NCI-H526 (cell line): ENCODE measurements at regions not wholly inside any gene's neighbourhood (a gene's known extent, or its start where the extent isn't known, plus 50 kb on each side); places are given as distances from the start of the nearest gene placed in this dataset.
A peak's percentile ranks its signal among the peaks of the same experiment; 100 is the strongest.

Source experiments
- DNase-seq, 2 experiments: peaks; one replicate each; lab custom pipeline; 2025; lab: John Stamatoyannopoulos, UW

DNA sequence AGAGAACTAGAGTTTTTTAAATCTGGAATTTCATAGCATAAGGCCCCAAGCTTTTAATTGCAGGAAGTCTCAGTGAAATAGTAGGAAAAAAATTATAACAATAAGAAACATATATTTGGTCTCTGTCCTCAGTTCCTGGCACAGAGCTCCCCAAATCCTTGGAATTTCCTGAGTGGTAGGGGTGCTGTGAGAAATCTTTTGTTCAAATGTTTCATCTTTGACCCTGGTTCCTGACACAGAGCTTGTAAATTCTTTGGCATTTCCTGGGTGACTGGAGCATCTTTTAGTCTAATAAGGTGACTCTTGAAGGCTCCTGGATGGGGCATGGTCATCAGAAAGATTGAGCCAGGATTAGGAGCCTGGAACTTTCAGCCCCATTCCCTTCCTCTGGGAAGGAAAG, 225.7 kb upstream of the AJAP1 start:
- DNase-seq: no peak

DNA sequence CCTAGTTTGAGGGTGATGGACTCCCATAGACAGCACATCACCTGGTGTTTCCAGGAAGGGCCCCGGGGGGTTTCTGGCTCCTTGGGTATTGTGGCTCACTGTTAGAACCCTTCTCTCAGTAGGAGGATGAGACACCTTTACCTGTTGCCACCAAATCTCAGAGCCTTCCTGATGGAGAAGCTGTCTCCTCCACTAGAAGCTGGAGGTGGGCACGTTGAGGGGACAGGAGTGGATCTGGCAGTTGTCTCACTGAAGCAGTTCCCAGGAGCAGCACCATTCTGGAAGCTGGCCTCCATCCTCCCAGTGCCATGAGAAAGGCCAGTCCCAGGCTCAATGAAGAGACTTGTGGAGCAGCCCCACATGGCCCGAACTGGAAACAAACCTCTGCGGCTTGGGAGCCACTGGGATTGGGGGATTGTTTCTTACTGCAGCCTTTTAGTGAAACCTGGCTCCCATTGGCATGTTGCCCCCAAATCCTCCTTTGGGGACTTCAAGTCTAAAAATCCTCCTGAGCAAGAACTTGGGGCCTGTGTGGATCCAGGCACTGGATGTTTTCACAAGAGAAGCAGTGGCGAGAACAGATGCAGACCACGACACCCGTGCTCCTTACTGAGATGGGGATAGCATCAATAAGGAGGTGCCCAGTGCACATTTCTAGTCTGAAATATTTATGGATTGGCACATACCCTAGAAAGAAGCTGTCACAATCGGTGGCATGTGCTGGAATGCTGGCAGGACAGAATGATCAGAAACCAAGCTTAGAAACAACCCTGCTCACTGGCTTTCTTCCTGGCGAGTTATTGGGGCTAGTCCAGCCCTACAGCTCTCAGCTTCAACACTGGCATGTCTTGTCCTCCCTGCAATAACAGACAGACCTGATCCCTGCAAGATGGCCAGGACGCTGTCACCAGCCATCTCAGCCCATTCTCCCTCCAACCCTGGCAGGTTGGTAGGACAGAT, 223.7 kb upstream of the AJAP1 start:
- no peak for DNase-seq

DNA sequence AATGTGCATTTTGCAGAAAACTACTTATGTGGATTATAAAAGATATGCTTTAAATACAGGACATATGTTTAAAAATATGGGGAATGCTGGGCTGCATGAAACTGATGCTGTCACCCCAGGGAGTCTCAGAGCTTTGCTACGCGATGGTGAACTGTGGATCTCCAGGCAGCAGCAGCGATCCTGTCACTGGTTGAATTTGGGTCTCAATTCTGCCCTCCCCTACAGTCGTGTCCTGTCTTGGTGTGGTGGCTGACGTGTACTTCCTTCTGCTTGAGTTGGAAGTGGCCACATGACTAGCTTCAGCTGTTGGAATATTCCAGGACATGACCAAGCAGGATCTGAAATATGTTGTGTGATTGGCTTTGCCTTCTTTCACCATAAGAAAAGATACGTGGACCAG, 222.9 kb upstream of the AJAP1 start:
- DNase-seq: no peak

DNA sequence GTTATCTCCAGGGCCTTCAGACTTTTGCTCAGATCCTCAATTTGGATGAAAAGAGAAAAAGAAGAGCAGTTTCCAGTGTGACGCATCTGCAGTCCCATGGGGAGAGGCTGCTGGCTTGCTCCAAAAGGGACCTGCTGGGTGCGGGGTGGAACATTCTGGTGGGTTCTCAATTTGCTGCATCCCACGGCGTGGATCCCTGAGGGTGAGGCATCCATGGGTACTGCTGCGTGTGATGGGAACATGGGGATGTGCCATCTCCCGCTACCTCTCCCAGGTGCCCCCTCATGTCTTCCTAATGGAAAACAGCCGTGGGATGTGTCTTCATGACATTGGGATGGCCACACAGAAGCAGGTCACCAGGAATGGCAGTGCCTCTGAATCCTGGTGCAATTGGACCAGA, 221.3 kb upstream of the AJAP1 start:
- no peak for DNase-seq

DNA sequence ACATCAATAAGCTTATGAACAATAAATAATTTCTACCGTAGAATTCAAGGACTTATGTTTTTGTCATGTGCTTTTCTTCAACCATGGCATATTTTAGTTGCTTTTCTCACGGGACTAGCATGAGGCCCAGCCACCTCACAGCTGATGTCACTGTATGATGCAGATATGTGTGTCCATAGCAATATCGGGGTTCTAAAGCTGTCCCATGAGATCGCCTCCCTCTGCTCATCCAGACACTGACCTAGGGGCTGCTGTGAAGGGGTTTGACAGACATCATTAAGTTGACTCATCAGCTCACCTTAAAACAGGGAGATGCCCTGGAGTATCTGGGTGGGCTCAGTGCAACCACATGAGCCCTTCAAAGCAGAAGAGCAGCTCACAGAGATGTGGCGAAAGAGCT, 210.3 kb upstream of the AJAP1 start:
- DNase-seq: no peak

DNA sequence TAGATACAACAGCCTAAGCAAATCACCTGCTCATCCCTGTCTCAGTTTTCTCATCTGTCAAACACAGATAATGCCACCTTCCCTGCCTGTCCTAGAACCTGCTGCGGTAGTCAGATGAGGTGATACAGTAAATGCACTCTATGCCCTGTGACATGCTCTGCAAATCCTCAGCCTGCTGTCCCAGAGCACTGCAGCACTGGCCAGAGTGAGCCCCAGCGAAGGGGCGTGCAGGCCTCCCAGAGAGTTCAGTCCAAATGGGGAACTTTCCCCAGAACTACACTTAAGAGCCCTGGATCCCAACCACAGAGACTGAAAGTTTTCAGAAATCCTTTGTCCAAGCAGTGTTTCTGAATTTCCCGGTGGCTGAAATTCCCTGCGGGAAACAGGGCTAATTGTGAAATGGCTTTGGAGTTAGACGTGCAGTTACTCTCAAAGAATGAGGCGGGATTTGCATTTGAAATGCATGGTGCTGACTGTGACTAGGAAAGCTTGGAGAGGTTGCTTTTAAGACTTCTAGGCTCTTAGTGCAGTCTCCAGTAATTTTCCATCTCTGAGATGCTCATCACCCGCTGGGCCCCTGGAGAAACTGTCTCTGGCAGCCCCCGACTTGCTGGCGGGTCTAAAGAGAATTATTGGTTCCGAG, 206.5 kb upstream of the AJAP1 start:
- no peak for DNase-seq

DNA sequence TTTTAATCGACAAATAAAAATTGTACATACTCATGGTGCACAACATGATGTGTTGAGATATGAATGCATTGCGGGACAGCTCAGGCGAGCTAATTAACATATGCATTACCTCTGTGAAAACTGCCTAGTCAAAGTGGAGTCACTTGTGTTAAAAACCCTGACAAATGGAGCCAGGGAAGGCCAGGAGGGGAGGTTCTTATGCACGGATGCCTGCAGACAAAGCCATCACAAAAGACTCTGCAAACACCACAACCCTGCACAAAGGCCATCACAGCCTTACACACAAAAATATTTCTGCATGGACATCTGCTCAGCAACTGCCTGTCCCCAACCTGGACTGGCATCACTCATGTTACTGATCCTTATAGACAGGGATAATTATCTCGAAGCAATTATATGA, 204.4 kb upstream of the AJAP1 start:
- DNase-seq: no peak

DNA sequence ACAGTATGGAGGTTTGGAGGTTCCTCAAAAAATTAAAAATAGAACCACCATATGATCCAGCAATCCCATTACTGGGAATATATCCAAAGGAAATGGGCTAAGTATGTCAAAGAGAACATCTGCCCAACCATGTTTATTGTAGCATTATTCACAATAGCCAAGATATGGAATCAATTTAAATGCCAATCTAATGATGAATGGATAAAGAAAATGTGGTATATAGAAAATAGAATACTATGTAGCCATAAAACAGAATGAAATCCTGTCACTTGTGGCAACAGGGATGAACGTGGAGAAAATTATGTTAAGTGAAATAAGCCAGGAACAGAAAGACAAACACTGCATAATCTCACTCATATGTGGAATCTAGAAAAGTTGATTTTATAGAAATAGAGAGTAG, 201.7 kb upstream of the AJAP1 start:
- no peak for DNase-seq

DNA sequence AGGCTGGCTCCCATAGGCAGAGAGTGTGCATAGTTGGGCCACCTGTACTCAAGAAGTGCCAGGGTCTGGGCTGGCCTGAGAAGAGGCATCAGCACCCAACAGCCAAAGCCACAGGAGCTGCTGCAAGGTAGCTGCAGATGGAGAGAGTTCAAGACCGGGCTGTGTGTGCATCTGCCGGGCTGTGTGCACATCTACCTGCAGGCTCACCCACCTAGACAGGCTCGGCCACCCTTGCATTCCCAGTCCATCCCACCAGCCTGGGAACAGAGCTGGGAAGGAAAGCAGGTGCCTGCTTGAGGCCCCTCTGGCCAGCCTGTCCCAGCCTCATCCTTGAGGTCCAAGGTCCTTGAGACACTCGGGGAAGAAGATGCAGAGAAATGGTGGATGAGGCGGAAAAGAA, 194.4 kb upstream of the AJAP1 start:
- no peak for DNase-seq

DNA sequence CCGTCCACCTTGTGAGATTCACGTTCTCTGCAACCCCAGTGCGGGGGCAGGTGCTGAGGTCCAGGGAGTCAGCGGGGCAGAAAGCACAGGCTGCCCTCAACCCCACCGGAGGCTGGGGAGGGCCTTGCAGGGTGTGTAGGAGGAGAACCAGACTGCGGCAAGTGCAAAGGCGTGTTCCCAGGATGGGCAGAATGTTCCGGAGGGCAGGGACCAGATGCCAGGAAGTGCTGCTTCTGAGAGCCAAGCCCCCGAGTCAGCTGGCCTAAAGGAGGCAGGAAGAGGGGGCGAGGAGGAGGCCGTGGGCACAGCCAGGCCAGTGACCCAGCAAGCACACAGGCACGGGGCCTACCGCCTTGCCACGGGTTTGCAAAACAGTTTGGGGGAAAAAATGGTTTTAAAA, 193.8 kb upstream of the AJAP1 start:
- DNase-seq: no peak

DNA sequence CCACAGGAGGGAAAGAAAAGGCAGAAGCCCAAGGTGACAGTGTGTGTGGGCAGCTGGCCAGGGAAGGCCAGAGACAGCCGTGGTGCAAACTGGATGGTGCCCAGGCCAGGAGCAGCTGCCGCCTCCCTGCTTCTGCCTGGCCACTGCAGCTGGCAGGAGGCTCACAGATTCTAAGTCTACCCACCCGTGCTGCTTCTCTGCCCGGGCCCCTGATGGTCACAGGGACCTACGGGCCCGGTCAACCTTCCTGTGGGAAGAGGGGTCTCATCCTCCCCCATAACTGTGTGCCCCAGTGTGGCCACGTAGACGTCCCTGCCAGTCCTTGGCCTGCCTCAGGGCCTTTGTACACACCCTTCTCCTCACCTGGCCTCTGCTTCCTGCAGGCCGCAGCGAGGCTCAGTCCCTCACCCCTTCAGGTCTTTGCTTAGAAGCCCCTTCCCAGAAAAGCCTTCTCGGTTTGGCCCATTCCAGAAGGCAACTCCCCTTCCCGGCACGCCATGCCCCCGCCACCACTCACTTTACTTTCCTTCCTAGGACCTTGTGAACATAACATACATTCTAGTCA, 192.6 kb upstream of the AJAP1 start:
- no peak for DNase-seq

DNA sequence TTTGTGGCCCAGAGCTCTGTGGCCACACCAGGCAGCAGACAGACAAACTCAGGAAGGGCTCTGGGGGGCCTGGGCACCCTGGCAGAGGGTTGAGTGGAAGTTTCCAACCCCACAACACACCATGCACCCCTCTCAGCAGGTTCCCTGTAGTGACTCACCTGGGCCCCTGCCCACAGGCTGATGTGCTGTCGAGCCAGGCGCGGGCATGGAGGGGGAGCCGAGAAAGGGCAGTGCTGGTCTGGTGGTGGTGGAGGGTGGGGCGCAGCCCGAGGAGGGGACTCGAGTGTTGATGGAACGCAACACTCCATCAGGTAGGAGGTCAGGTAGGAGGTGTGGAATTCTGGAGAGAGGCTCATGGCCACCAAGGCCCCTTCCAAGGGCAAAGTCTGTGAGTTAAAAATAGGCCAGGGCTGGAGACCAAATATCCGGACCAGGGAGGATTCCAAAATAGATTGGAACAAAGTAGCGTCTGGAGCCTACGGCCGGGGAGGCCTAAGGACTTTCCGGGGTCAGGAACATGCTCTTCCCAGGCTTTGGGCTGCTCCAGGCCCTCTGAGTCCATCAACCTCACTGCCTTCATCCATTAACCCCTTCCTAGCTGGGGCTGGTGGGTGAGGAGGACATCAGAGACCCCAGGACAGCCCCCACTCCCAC, 191.5 kb upstream of the AJAP1 start:
- no peak for DNase-seq

DNA sequence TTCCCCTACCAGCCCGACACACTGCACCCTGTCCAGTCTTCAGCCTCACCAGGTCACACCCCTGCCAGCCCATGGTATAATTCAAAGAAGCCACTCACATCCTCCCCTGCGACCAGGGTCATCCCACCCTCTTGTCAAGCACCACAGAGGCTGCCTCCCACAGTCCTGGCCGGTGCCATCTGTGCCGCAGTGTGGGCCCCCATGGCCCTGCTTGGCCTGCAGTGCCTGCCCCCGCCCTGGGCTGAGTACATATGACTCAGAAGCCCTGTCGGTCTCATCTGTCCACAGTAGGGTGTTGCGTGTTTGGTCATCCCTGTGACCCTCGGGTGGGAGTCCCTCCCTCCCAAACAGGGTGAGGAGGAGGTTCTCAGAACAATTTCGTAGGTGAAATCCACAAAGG, 190.8 kb upstream of the AJAP1 start:
- no peak for DNase-seq

DNA sequence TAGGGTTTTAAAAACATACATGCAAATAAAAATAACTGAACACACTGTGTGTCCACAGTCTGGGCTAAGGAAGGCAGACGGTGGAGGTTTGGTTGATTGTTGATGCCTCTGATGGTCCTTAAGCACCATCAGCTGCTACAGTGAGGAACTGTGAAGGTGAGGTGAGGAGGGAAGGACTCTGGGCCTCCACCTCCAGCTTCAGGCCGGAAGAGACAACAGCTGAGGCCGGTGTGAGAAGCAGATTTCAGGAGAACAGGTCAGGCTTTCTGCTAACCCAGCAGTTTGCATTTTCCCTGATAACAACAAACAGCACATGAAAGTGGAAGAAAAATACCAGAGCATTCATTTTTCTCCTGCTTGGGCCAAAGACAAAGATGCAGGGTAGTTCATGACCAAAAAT, 189.9 kb upstream of the AJAP1 start:
- DNase-seq: no peak

DNA sequence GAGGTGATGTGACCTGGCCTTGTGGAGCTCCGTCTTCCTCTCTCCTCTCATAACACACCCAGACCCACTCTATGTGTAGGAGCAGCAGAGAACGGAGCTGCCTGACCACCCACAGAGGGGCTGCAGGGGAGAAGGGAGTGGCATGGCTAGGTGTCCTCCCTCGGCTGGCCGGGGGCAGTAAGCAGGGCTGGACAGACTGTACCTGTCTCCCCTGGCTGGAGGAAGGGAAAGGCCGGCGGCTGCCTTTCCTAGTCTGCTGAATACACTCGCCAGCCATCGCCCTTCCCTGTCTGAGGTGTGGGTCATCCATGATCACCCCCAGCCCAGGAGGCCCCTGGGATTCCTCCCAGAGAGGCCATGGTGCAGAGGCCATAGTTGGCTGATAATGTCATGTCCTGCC, 187.2 kb upstream of the AJAP1 start:
- no peak for DNase-seq

DNA sequence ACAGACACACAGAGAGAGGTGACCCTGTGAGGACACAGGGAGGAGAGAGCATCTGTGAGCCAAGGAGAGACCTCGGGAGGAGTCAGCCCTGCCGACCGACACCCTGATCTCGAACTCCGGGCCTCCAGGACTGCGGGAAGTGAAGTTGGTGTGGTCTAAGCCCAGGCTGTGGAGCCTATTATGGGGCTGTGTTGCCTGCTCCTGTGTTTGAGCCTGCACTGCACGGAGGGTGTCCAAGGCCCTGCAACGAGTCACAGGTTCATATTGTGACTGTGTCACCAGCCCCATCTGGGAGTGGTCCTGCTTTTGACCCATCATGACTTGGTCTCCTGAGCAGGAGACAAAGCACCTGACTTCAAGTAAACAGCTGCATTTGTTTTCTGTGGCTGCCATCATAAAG, 186.0 kb upstream of the AJAP1 start:
- DNase-seq: no peak

DNA sequence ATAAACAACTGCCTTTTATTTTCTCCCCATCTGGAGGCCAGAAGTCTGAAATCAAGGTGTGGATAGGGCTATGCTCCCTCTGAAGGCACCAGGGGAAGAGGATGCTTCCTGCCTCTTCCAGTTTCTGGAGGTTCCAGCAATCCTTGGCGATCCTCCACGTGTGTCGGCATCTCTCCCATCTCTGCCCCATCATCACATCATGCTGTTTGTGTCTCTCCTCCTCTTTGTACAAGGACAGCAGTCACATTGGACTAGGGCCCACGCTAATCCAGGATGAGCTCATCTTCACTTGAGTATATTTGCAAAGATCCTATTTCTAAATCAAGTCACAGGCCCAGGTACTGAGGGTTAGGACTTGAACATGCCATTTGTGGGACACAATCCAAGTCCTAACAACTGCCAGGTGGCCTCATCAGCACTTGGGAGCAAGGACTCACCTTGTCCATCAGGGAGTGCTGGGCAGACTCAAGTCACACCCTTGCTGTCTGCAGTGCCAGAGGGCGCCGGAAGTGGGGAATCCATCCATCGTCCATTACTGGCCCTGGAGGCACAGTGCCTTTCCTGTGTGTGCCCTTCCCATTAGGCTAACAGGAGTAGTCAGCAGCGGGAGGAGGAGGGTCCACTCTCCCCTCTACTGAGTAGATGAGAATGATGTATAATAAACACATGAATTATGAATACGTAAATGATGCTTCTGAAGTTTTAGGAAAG, 185.4 kb upstream of the AJAP1 start:
- no peak for DNase-seq

DNA sequence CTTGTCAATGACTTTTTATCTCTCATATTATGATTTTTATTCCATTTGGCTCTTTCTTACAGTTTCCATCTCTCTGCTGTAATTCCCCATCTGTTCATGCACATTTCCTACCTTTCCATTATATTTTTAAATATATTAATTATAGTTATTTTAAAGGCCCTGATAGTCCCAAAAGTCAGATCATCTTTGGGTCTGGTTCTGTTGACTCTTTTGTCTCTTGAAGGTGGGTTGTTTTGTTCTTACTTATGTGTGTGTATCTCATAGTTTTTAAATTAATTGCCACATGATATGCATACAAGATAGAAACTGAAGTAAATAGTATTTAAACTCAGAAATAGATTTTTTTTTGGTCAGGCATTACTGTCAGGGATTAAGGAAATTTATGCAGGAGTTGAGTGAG, 178.0 kb upstream of the AJAP1 start:
- no peak for DNase-seq

DNA sequence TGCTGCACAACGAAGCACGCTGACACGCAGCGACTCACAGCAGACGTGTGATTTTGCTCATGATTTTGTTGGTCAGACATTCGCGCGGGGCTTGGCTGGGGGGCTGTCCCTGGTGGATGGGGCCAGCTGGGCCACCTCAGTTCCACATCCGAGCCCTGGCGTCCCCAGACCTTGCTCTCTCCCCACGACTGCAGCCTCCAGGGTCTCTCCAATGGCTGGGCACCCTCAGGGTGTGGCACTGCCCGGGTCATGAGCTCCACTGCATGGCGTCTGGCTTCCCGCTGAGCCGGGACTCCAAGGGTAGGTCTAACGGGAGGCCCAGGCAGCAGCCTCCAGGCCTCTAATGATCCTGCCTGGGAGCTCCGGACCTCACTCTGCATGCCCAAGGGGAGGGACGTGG, 173.0 kb upstream of the AJAP1 start:
- no peak for DNase-seq

DNA sequence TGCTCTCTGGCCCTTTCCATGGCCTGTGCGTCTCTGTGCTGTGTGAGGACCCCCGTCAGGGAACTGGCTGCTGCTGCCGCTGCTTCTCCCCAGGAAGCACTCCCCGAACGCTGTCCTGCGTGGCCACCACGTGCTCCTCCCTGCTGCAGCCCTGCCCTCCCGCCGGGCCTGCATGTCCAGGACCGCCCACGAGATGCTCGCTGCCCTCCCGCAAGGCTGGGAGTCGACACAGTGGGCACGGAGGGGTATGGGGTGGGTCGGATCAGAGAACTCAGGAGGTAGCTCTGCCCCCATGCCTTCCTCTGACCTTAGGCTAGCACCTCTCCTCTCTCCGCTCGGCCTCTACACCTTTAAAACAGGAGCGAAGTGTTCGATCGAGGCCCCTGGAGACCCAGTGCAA, 171.9 kb upstream of the AJAP1 start:
- DNase-seq: no peak

DNA sequence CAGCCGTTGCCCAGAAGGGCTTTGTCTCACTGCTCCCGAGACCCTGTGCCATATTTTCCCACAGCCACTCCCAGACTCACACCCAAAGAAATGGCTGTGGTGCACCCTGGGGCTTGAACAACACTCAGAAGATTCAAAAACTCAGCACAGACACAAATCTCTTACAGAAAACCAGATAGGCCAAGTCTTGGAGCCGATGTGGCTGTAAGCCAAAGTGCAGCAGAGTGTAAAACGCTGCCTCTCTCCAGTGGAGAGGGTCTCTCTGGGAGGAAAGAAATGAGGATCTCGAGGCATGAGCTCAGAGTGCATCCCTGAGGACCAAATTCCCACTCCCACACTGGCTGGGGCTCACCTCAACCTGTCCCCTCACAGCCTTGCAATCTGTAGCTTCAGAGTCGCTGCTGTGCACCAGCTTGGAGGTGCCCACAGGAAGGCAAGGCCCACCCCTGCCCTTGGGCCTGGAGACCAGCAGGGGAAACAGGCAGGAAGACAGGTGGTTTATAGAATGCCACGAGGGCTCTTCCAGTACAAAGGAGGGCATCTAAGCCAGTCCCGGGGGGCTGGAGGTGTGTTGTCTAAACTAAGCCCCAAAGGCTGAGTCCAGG, 171.3 kb upstream of the AJAP1 start:
- DNase-seq: no peak

DNA sequence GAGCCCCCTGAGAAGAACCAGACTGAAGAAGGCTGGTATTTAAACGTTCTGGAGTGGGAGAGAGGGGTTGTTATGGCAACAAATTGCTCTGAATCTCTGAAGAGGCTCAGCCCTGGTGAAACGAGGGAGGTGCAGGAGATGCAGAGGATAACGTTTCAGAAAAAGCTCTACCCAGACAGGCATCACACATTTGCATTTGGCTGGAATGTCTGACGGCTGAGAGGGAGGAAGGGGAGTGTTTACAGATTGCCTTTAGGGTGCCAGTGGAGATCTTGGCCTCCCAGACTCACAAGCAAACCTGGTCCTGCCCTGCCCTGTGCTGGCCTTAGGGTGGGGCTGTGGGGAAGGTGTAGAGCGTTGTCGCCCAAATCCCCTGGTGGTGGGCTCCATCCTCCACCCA, 169.0 kb upstream of the AJAP1 start:
- peak in 1 of 2 experiments; percentile 1 for DNase-seq
